Head of caudate nucleus (tissue), 42 donors: ENCODE measurements at regions not wholly inside any gene's neighbourhood (a gene's known extent, or its start where the extent isn't known, plus 50 kb on each side); places are given as distances from the start of the nearest gene placed in this dataset.
A peak's percentile ranks its signal among the peaks of the same experiment; 100 is the strongest.

ENCODE experiments used
- DNase-seq, 42 donors: peaks; one replicate each; pipeline versions ENCODE4 v3.0.0 to v3.0.0-alpha.2; 2020 to 2021; ENCODE audit warnings: mixed read lengths in 7 of 42
- intact Hi-C: fragments of 100-400 bp; cut with DNase I; formaldehyde crosslinking; loops from one replicate; pipeline ENCODE4 v1.15.0; 2022

DNA sequence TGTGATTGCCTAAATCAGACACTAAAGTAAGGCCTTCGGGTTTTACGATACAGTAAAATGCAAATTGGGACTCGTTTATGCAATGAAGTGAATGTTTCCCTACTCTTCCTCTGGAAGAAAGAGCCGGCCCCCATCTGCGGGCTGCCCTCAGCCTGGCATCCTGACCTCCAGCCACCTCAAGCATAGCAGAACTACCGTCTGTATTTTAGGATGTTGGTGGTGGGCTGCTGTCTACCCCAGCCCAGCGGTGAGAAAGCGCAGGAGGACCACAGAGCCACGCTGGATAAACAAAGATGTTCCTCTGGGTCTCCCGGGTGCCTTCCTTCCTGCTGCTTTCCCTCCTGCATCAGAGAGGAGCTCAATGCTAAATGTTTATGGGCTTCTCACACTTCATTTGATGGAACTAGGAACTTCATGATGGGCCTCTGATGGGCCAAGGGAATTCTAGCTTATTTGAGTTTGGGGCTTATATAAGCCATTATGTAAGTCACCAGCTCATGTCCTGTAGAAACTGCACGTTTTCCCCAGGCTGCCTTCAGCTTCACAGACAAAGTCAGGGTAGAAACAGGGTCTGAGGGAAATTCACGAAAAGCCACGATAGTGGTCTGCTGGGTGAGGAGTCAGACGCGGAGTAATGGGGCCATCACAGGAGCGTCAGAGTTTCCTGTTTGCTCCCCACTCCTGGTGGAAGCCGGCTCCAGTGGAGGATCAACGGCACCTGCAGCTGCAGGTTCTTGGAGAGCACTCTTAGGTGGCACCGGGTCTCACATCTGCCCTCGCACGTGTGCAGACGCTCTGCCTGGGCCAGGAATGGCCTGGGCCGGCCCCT, 287.4 kb downstream of the BRD1 start:
- peak in 7 of 42 donors; percentile 5 to 39 (median 11) for DNase-seq
- intact Hi-C loops = no loop called here

GRCh38 chr22:49538006-49538405, 289.7 kb downstream of the BRD1 start:
- peak in 4 of 42 donors; percentile 2 to 30 (median 10) for DNase-seq
- intact Hi-C loops = no loop called here

DNA sequence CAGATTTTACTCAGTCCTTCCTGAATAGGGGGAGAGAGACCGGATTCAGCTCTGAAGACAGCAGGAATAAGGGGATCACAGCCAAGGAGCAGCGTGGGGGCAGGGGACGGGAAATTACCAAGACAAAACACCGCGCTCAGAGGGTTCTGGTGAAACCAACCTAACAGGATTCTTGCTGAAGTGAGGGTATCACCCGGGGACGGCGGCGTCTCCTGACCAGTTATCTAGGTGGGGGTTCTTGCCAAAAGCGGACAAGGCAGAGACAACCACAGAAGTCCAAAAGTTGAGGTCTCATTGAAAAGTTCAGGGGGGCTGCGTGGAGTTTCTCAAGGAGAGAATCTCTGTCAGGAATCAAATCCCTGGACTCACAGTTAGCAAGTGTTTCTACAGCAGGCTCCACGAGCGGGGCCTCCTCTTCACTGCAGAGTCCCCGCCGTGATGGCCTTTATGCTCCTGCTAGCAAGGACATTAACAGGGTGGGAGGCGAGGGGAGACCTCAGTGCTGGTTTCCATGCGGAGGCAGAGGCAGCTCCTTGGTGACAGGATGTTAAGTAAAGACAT, 291.0 kb downstream of the BRD1 start:
- peak in 5 of 42 donors; percentile 14 to 42 (median 20) for DNase-seq
- intact Hi-C loops = no loop called here

DNA sequence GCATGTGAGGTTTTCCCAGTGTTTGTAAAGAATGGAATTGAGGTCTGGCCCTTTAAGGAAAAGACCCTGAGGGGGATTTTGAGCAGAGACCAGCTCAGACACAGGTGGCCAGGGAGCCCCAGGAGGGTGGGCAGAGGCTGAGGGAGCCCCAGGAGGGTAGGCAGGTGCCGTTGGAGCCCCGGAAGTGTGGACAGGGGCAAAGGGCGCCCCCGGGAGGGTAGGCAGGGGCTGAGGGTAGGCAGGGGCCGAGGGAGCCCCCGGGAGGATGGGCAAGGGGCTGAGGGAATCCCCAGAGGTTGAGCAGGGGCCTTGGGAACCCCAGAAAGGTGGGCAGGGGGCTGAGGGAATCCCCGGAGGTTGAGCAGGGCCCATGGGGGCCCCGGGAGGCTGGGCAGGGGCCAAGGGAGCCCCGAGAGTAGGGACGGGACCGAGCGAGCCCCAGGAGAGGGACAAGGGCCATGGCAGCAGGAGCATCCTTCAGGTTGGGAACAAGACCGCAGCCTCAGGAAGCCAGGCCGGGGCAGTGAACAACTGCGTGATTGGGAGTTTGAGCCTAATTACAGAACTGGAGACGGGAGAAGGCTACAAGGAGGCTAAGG, 292.0 kb downstream of the BRD1 start:
- intact Hi-C loops = no loop called here
- peak in 6 of 42 donors; percentile 3 to 27 (median 9) for DNase-seq

DNA sequence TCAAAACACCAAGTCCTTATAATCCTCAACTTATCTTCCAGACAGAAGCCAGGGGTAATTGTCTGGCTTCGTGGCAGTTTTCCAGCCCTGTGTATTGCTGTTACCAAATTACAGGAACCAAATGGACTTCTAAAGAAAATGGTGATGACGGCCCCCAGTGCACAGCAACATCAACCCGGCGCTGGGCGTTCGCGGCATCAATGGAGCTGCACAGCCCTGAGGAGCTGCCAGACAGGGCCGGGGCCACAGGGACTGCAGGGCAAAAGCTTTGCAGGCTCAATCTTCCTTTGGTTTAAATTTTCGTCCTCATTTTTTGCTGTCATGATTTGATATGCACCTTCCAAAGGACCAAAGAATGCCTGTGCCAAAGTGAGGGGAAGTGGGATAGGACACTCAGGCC, 292.5 kb downstream of the BRD1 start:
- DNase-seq = peak in 10 of 42 donors; percentile 1 to 30 (median 7)
- intact Hi-C loops = no loop called here

- intact Hi-C loops = no loop called here
- DNase-seq = peak in 9 of 42 donors; percentile 7 to 45 (median 15)
These were observed 293.3 kb downstream of the BRD1 start for GRCh38 chr22:49534386-49534785.

- DNase-seq = peak in 6 of 42 donors; percentile 11 to 25 (median 20)
- intact Hi-C loops = no loop called here
These were observed 293.8 kb downstream of the BRD1 start for GRCh38 chr22:49533886-49534285.

GRCh38 chr22:49532869-49533802, 294.5 kb downstream of the BRD1 start:
- peak in 4 of 42 donors; percentile 4 to 29 (median 13) for DNase-seq
- intact Hi-C loops = no loop called here

- peak in 18 of 42 donors; percentile 22 to 69 (median 32) for DNase-seq
- intact Hi-C loops = no loop called here
These were observed 296.3 kb downstream of the BRD1 start for GRCh38 chr22:49531368-49531791.

DNA sequence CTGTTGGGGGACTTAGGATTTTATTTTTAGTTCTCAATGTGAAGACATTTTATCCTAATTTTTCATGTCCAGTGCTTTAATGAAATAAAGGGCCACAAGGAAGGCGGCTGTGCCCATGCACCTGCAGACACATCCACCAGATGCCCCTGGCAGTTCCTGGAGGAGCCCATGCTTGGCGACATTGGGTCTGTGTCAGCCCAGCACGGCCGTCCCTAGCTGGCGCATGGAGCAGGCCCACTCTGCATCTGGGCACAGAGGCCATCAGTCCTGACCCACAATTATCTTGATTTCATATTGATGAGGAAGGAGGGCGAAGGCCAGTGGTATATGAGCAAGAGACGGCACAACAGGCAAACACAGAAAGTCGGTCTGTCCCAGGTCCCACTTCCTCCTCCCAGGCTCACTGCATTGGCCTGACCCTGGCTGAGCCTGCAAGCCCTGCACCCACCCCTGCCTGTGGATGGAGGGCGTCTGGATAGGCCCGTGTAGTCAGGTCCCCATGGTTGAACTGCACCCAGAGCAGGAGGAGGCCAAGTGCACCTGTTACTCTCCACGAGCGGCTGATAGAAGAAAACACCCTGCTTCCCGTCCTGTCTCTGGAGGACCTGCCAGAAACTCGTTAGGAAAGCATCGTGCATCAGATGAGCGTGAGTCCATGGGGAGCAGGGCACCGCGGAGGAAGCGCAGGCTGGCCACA, 296.9 kb downstream of the BRD1 start:
- no peak for DNase-seq
- intact Hi-C loops = no loop called here

DNA sequence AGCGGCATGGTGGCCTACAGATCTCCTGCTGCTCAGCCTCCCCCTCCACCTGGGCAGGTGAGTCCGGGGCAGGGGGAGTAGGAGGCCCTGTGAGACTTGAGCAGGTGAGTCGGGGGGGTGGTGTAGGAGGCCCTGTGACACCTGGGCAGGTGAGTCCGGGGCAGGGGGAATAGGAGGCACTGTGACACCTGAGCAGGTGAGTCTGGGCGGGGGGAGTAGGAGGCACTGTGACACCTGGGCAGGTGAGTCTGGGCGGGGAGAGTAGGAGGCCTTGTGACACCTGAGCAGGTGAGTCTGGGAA, 299.3 kb downstream of the BRD1 start:
- DNase-seq = no peak
- intact Hi-C loops = no loop called here

DNA sequence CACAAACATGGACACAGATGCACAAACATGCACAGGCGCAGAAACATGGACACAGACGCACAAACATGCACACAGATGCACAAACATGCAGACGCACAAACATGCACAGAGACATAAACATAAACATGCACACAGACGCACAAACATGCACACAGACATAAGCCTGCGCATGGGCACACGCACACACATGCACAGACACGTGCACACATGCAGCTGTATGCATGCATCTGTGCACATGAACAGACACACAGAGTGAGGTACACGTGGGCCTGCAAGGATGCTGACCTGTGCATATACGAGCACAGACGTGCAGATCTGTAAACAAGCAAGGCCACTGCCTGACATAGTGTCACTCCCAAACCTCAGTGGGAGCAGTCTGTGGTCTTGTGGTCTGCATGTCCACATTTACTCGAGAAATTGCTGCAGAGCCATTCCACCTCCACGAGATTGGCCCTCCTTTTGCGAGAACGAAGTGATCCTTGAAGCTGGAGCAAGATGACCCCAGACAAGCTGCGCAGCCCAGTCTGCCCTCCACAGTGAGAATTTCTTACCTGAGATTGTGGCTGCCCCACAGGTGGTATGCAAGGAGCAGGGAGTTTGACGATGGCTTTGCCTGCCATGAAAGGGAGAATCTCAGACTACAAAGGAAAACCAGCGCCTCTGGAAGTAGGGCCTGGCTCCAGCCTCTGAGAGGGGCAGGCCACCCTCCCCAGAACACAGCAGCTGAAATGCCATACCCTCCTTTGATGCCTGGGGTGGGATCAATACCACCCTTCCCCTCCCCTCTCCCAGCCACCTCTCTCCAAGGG, 299.9 kb downstream of the BRD1 start:
- no peak for DNase-seq
- intact Hi-C loops = no loop called here

DNA sequence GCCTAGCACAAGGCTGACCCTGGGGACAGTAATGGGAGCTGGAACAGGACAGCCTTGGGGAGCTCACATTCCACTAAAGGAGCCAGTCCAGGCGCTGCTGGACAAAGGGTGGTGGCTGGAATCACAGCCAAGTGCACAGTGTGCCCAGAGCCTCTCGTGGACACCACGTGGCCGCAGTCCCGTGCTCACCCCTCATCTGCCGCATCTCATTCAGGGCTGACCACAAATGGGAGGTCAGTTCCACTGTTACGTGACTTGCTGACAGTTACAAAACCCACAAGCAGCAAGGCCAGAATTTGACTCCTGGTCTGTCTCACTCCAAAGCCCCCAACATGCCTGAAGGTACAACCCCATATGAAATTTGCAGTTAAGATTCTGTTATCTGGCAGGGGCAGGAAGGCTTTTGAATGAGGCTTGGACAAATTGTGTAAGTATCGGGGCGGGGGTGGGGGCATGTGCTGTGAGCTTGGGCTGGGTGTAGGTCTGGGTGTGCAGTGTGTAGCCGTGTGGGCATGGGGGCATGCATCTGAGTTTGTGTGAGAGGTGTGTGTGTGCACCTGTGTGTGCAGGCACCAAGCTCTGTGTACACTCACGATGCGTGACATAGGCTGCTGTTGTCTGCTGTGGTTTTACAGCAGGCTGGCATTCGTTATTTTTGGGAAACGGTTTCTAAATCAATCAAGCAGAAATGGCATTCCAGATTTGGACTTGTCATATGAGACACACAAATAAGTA, 301.7 kb downstream of the BRD1 start:
- intact Hi-C loops = no loop called here
- DNase-seq = peak; percentile 23 to 87 (median 60)

- DNase-seq = no peak
- intact Hi-C loops = no loop called here
These were observed 302.3 kb downstream of the BRD1 start for GRCh38 chr22:49525360-49525759.

DNA sequence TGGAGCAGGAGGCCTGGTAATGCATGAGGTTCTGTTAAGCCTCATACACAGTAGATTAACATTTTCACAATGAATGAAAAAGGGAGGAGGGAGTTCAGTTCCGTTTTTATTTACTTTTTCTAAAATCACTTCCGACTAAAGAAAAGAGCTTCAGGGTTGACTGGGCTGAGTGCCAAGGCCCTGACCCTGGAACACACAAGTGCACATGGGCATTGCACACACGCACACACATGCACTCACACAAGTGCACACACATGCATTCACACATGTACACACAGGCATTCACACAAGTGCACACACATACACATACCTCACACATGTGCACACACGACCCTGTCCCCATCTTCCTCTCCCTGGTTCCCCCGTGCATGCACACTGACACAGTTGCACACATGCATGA, 303.3 kb downstream of the BRD1 start:
- peak in 2 of 42 donors; percentile 12 to 20 for DNase-seq
- intact Hi-C loops = no loop called here

DNA sequence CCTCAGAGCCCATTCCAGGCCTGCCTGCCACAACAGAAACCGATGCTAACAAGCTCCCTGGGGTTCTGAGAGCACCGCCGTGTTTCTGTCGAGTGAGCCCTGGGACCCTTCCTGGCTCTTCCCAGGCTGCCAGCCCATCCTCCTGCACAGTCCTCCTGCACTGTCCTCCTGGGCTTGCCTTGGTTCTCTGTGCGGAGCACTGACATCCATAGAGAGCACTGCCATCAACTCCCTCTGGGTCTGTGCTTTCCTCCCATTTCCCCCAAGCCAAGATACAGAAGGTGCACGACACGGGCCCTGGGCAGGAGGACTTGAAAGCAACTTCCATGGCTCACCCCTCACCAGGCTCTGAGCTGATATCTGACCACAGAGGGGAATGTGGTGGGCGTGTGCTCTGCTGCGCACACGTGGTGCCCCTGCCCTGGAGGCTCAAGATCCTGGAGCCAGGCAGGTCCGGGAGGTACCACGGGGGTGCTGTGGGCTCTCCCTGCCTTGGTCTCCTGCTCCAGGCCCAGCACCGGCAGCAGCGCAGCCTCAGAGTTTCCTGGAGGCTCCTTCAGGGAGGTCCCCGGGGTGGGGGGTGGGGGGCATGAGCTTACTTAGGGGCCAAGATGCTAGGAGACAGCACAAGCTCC, 304.2 kb downstream of the BRD1 start:
- intact Hi-C loops = no loop called here
- peak in 1 of 42 donors; percentile 1 for DNase-seq
